T-helper 2 cell treated with Interferon-gamma antibody and Interleukin-4, amounts not matched to agents 5 μg/mL and 100 μg/mL, for 36 hours (primary cell): ENCODE measurements at regions not wholly inside any gene's neighbourhood (a gene's known extent, or its start where the extent isn't known, plus 50 kb on each side); places are given as distances from the start of the nearest gene placed in this dataset.
A peak's percentile ranks its signal among the peaks of the same experiment; 100 is the strongest.

Experiments
- DNase-seq: peaks from one replicate; pipeline ENCODE4 v3.0.0; 2021; ENCODE audit warnings: low spot score
- H3K27ac Mint-ChIP-seq: one replicate; pipeline ENCODE4 v1.8.0; 2021; ENCODE audit warnings: mild to moderate bottlenecking, mixed read lengths
- H3K27me3 Mint-ChIP-seq: one replicate; pipeline ENCODE4 v1.8.0; 2021; ENCODE audit warnings: low read depth, mixed read lengths
- H3K36me3 Mint-ChIP-seq: one replicate; pipeline ENCODE4 v1.8.0; 2021; ENCODE audit warnings: low read depth, mixed read lengths
- H3K4me1 Mint-ChIP-seq: one replicate; pipeline ENCODE4 v1.8.0; 2021; ENCODE audit warnings: low read depth, mixed read lengths
- H3K4me3 Mint-ChIP-seq: one replicate; pipeline ENCODE4 v1.8.0; 2022; ENCODE audit warnings: mild to moderate bottlenecking, moderate library complexity, mixed read lengths
- H3K9me3 Mint-ChIP-seq: one replicate; pipeline ENCODE4 v1.8.0; 2021; ENCODE audit warnings: mixed read lengths

GRCh38 chr4:140297221-140297570 is 76.2 kb upstream of the SCOC start:
- no peak overlapping the region for H3K27ac Mint-ChIP-seq
- no peaks in the 10 kb centered on the region for H3K9me3 Mint-ChIP-seq
- peaks cover 3% of the 10 kb centered on the region for H3K4me1 Mint-ChIP-seq
- no peak for DNase-seq
- H3K36me3 Mint-ChIP-seq = no peaks in the 10 kb centered on the region
- no peak overlapping the region for H3K4me3 Mint-ChIP-seq
- H3K27me3 Mint-ChIP-seq = peaks cover 2% of the 10 kb centered on the region

- no peak overlapping the region for H3K27ac Mint-ChIP-seq
- H3K4me1 Mint-ChIP-seq = peaks cover 3% of the 10 kb centered on the region
- DNase-seq = no peak
- H3K4me3 Mint-ChIP-seq = no peak overlapping the region
- H3K27me3 Mint-ChIP-seq = peaks cover 2% of the 10 kb centered on the region
- H3K9me3 Mint-ChIP-seq = no peaks in the 10 kb centered on the region
- H3K36me3 Mint-ChIP-seq = no peaks in the 10 kb centered on the region
Observed at GRCh38 chr4:140296335-140297220, 76.9 kb upstream of the SCOC start.

- Mint-ChIP-seq H3K4me3 (no peak overlapping the region), H3K27me3 (peaks cover 2% of the 10 kb centered on the region), H3K4me1 (no peaks in the 10 kb centered on the region), H3K9me3 (no peaks in the 10 kb centered on the region), H3K36me3 (no peaks in the 10 kb centered on the region), H3K27ac (no peak overlapping the region)
- no peak for DNase-seq
Observed at GRCh38 chr4:140293979-140294378, 79.5 kb upstream of the SCOC start.

GRCh38 chr4:140291259-140291658 is 82.2 kb upstream of the SCOC start:
- DNase-seq = no peak

GRCh38 chr4:140289486-140289885 is 84.0 kb upstream of the SCOC start:
- Mint-ChIP-seq H3K27me3 (peaks cover 4% of the 10 kb centered on the region), H3K9me3 (no peaks in the 10 kb centered on the region), H3K27ac (no peak overlapping the region), H3K4me1 (no peaks in the 10 kb centered on the region), H3K36me3 (no peaks in the 10 kb centered on the region), H3K4me3 (no peak overlapping the region)
- DNase-seq = no peak

More at GRCh38 chr4:140291259-140291658, 82.2 kb upstream of the SCOC start:
- Mint-ChIP-seq H3K36me3 (no peaks in the 10 kb centered on the region), H3K27ac (no peak overlapping the region), H3K4me1 (no peaks in the 10 kb centered on the region), H3K4me3 (no peak overlapping the region), H3K27me3 (no peaks in the 10 kb centered on the region), H3K9me3 (no peaks in the 10 kb centered on the region)

GRCh38 chr4:140286456-140286855 is 87.0 kb upstream of the SCOC start:
- Mint-ChIP-seq H3K27ac (no peak overlapping the region), H3K27me3 (peaks cover 11% of the 10 kb centered on the region), H3K36me3 (no peaks in the 10 kb centered on the region), H3K9me3 (no peaks in the 10 kb centered on the region), H3K4me3 (no peak overlapping the region), H3K4me1 (no peaks in the 10 kb centered on the region)
- no peak for DNase-seq

GRCh38 chr4:140284456-140284855 is 89.0 kb upstream of the SCOC start:
- Mint-ChIP-seq H3K4me3 (no peak overlapping the region), H3K27me3 (peaks cover 18% of the 10 kb centered on the region), H3K27ac (no peak overlapping the region), H3K36me3 (no peaks in the 10 kb centered on the region), H3K4me1 (no peaks in the 10 kb centered on the region), H3K9me3 (no peaks in the 10 kb centered on the region)
- no peak for DNase-seq

- Mint-ChIP-seq H3K27me3 (peaks cover 22% of the 10 kb centered on the region), H3K4me3 (no peak overlapping the region), H3K4me1 (no peaks in the 10 kb centered on the region), H3K36me3 (no peaks in the 10 kb centered on the region), H3K9me3 (no peaks in the 10 kb centered on the region), H3K27ac (no peak overlapping the region)
- no peak for DNase-seq
Observed at GRCh38 chr4:140281828-140282552, 91.5 kb upstream of the SCOC start.

GRCh38 chr4:140277576-140277975 is 95.9 kb upstream of the SCOC start:
- Mint-ChIP-seq H3K9me3 (no peaks in the 10 kb centered on the region), H3K27ac (no peak overlapping the region), H3K36me3 (no peaks in the 10 kb centered on the region), H3K4me3 (no peak overlapping the region), H3K27me3 (peaks cover 16% of the 10 kb centered on the region), H3K4me1 (no peaks in the 10 kb centered on the region)
- no peak for DNase-seq

- Mint-ChIP-seq H3K4me3 (no peak overlapping the region), H3K36me3 (no peaks in the 10 kb centered on the region), H3K9me3 (no peaks in the 10 kb centered on the region), H3K27me3 (peaks cover 14% of the 10 kb centered on the region), H3K27ac (no peak overlapping the region), H3K4me1 (no peaks in the 10 kb centered on the region)
- DNase-seq = no peak
Observed at GRCh38 chr4:140271553-140271952, 101.9 kb upstream of the SCOC start.

GRCh38 chr4:140269369-140269768 is 104.1 kb upstream of the SCOC start:
- Mint-ChIP-seq H3K4me1 (no peaks in the 10 kb centered on the region), H3K4me3 (no peak overlapping the region), H3K27ac (no peak overlapping the region), H3K36me3 (no peaks in the 10 kb centered on the region), H3K27me3 (peaks cover 17% of the 10 kb centered on the region), H3K9me3 (no peaks in the 10 kb centered on the region)
- no peak for DNase-seq

- H3K27ac Mint-ChIP-seq = no peak overlapping the region
- peaks cover 18% of the 10 kb centered on the region for H3K27me3 Mint-ChIP-seq
- H3K4me3 Mint-ChIP-seq = no peak overlapping the region
- no peaks in the 10 kb centered on the region for H3K36me3 Mint-ChIP-seq
- DNase-seq = no peak
- H3K4me1 Mint-ChIP-seq = no peaks in the 10 kb centered on the region
- no peaks in the 10 kb centered on the region for H3K9me3 Mint-ChIP-seq
Observed at GRCh38 chr4:140268186-140268841, 105.1 kb upstream of the SCOC start.

- Mint-ChIP-seq H3K4me3 (no peak overlapping the region), H3K27me3 (peaks cover 21% of the 10 kb centered on the region), H3K4me1 (no peaks in the 10 kb centered on the region), H3K9me3 (no peaks in the 10 kb centered on the region), H3K27ac (no peak overlapping the region), H3K36me3 (no peaks in the 10 kb centered on the region)
- DNase-seq = no peak
Observed at GRCh38 chr4:140267576-140267975, 105.9 kb upstream of the SCOC start.

- Mint-ChIP-seq H3K27ac (no peak overlapping the region), H3K36me3 (no peaks in the 10 kb centered on the region), H3K9me3 (no peaks in the 10 kb centered on the region), H3K4me3 (no peak overlapping the region), H3K4me1 (no peaks in the 10 kb centered on the region), H3K27me3 (peaks cover 19% of the 10 kb centered on the region)
- DNase-seq = peak; percentile 69
Observed at GRCh38 chr4:140266958-140267568, 106.4 kb upstream of the SCOC start.
